ENCODE measurements at regions not wholly inside any gene's neighbourhood (a gene's known extent, or its start where the extent isn't known, plus 50 kb on each side); places are given as distances from the start of the nearest gene placed in this dataset.

DNA sequence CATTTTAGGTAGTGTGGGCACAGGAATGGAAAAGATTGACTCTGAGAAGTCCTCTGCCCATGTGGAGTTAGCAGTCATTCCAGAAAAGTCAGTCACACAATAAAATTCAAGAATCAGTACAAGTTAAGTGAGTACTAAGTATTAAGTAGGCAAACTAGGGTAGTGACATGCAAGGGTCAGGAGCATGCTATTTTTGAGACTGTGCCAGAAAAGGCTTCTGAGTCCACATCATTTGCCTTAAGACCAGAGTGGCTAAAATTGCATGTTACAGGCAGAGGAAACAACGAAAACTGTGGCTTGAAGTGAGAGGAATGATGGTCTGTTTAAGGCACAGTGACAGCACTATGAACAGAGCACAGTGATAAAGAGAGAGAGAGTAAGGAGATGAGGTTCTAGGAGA, 108.9 kb downstream of the SLC6A15 start:
- no peak for TF ChIP-seq POLR2A (IDR thresholded peaks at IDR 0.05; ENCODE audit: low read length)
- TF ChIP-seq, protein P1, sequence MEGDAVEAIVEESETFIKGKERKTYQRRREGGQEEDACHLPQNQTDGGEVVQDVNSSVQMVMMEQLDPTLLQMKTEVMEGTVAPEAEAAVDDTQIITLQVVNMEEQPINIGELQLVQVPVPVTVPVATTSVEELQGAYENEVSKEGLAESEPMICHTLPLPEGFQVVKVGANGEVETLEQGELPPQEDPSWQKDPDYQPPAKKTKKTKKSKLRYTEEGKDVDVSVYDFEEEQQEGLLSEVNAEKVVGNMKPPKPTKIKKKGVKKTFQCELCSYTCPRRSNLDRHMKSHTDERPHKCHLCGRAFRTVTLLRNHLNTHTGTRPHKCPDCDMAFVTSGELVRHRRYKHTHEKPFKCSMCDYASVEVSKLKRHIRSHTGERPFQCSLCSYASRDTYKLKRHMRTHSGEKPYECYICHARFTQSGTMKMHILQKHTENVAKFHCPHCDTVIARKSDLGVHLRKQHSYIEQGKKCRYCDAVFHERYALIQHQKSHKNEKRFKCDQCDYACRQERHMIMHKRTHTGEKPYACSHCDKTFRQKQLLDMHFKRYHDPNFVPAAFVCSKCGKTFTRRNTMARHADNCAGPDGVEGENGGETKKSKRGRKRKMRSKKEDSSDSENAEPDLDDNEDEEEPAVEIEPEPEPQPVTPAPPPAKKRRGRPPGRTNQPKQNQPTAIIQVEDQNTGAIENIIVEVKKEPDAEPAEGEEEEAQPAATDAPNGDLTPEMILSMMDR (IDR thresholded peaks at IDR 0.05): no peak
- TF ChIP-seq EP300 (IDR thresholded peaks at IDR 0.05): no peak

Data from A549 (cell line).